SU-DHL-6 (cell line): ENCODE measurements at regions not wholly inside any gene's neighbourhood (a gene's known extent, or its start where the extent isn't known, plus 50 kb on each side); places are given as distances from the start of the nearest gene placed in this dataset.

Experiments used
- CTCF ChIP-seq: fragments of 200-600 bp; sonication (generic); IDR thresholded peaks from one replicate; pipeline ENCODE4 v1.5.1; 2017; ENCODE audit warnings: antibody characterized with exemption, mild to moderate bottlenecking, low read length, moderate library complexity; ENCODE audit not compliant: insufficient read depth, poor library complexity, severe bottlenecking
- EZH2phosphoT487 ChIP-seq: fragments of 200-600 bp; sonication (generic), shearing (Covaris generic); conservative IDR thresholded peaks from 2 replicates; pipeline ENCODE4 v1.6.1; 2018; ENCODE audit warnings: mild to moderate bottlenecking, antibody characterized with exemption, low read length, moderate library complexity, mixed read lengths

GRCh38 chr16:27641260-27641659 is 91.3 kb downstream of the KATNIP start:
- no peak for TF ChIP-seq CTCF
- TF ChIP-seq EZH2phosphoT487, result no peak
